Retinal pigment epithelial cell (primary cell): ENCODE measurements at regions not wholly inside any gene's neighbourhood (a gene's known extent, or its start where the extent isn't known, plus 50 kb on each side); places are given as distances from the start of the nearest gene placed in this dataset.
"Not testable (repeated sequence)": the region's sequence is repeated elsewhere in the genome, so short reads cannot be mapped to it uniquely, and the experiment has no call there.

Source experiments
- DNase-seq: peaks from one replicate; pipeline ENCODE4 v3.0.0-alpha.2; 2010; ENCODE audit warnings: low read depth
- H3K4me3 ChIP-seq: 2 replicates; pipeline ENCODE4 v1.5.1; 2011; ENCODE audit warnings: mild to moderate bottlenecking, low read length, control low read depth, moderate library complexity
- CTCF ChIP-seq: conservative IDR thresholded peaks from 2 replicates; pipeline ENCODE4 v1.5.1; 2011; ENCODE audit warnings: low read depth, low read length, control low read depth, inconsistent platforms

GRCh38 chr5:18800293-18801025 lies 1166.2 kb downstream of the TAF11L14 start:
- no peak for DNase-seq
- TF ChIP-seq CTCF = no peak
- no peak overlapping the region for H3K4me3 ChIP-seq

GRCh38 chr5:18801413-18801812 lies 1167.2 kb downstream of the TAF11L14 start:
- DNase-seq, H3K4me3 ChIP-seq: not testable (repeated sequence)

- TF ChIP-seq CTCF = no peak
- DNase-seq = no peak
- no peak overlapping the region for H3K4me3 ChIP-seq
Measured at GRCh38 chr5:18802336-18802735, 1168.1 kb downstream of the TAF11L14 start.

- H3K4me3 ChIP-seq = no peak overlapping the region
- TF ChIP-seq CTCF = no peak
- DNase-seq = no peak
Measured at GRCh38 chr5:18805376-18805775, 1171.1 kb downstream of the TAF11L14 start.

GRCh38 chr5:18807256-18808149 lies 1173.2 kb downstream of the TAF11L14 start:
- no peak for TF ChIP-seq CTCF
- DNase-seq = no peak
- H3K4me3 ChIP-seq = no peak overlapping the region

- H3K4me3 ChIP-seq = no peak overlapping the region
- peak; percentile 26 for DNase-seq
Measured at GRCh38 chr5:18811661-18812060, 1176.3 kb downstream of the CDH18 start.

GRCh38 chr5:18828351-18828750 lies 1159.6 kb downstream of the CDH18 start:
- no peak overlapping the region for H3K4me3 ChIP-seq
- no peak for DNase-seq
- no peak for TF ChIP-seq CTCF

More at GRCh38 chr5:18811661-18812060, 1176.3 kb downstream of the CDH18 start:
- no peak for TF ChIP-seq CTCF
